ENCODE measurements at regions not wholly inside any gene's neighbourhood (a gene's known extent, or its start where the extent isn't known, plus 50 kb on each side); places are given as distances from the start of the nearest gene placed in this dataset.

- no peak for DNase-seq
These were observed 177.3 kb upstream of the DDHD1 start for GRCh38 chr14:53330441-53330840.

- DNase-seq = no peak
These were observed 175.7 kb upstream of the DDHD1 start for GRCh38 chr14:53328841-53329240.

- no peak for DNase-seq
These were observed 174.6 kb upstream of the DDHD1 start for GRCh38 chr14:53327716-53328115.

GRCh38 chr14:53325176-53325806, 172.2 kb upstream of the DDHD1 start:
- no peak for DNase-seq

- DNase-seq = no peak
These were observed 163.4 kb upstream of the DDHD1 start for GRCh38 chr14:53316504-53316903.

GRCh38 chr14:53310412-53310811, 157.3 kb upstream of the DDHD1 start:
- no peak for DNase-seq

GRCh38 chr14:53306911-53307310, 153.8 kb upstream of the DDHD1 start:
- no peak for DNase-seq

GRCh38 chr14:53306267-53306721, 153.2 kb upstream of the DDHD1 start:
- peak; percentile 9 for DNase-seq

- no peak for DNase-seq
These were observed 151.7 kb upstream of the DDHD1 start for GRCh38 chr14:53304726-53305381.

- no peak for DNase-seq
These were observed 143.0 kb upstream of the DDHD1 start for GRCh38 chr14:53295985-53296582.

- no peak for DNase-seq
These were observed 142.2 kb upstream of the DDHD1 start for GRCh38 chr14:53295372-53295771.

- no peak for DNase-seq
These were observed 133.2 kb upstream of the DDHD1 start for GRCh38 chr14:53286301-53286700.

GRCh38 chr14:53285821-53286220, 132.7 kb upstream of the DDHD1 start:
- no peak for DNase-seq

GRCh38 chr14:53285064-53285463, 131.9 kb upstream of the DDHD1 start:
- DNase-seq = no peak

GRCh38 chr14:53278602-53279506, 125.7 kb upstream of the DDHD1 start:
- DNase-seq = no peak

- DNase-seq = no peak
These were observed 120.5 kb upstream of the DDHD1 start for GRCh38 chr14:53273671-53274072.

GRCh38 chr14:53265025-53265424, 111.9 kb upstream of the DDHD1 start:
- DNase-seq = no peak

- DNase-seq = no peak
These were observed 107.8 kb upstream of the DDHD1 start for GRCh38 chr14:53260928-53261327.

- DNase-seq = no peak
These were observed 107.2 kb upstream of the DDHD1 start for GRCh38 chr14:53260286-53260685.

GRCh38 chr14:53252141-53252540, 99.0 kb upstream of the DDHD1 start:
- no peak for DNase-seq

- no peak for DNase-seq
These were observed 95.9 kb upstream of the DDHD1 start for GRCh38 chr14:53249059-53249458.

- DNase-seq = no peak
These were observed 94.7 kb upstream of the DDHD1 start for GRCh38 chr14:53247596-53248370.
